Astrocyte (in vitro differentiated cells and primary cell): ENCODE measurements at regions not wholly inside any gene's neighbourhood (a gene's known extent, or its start where the extent isn't known, plus 50 kb on each side); places are given as distances from the start of the nearest gene placed in this dataset.

Experiments
- EZH2 ChIP-seq: IDR thresholded peaks from 2 replicates; pipeline ENCODE4 v1.6.1; 2012; ENCODE audit warnings: mild to moderate bottlenecking, low read length, inconsistent platforms; ENCODE audit not compliant: insufficient read depth
- TF ChIP-seq, protein P1 (sequence below): IDR thresholded peaks from 2 replicates; pipeline ENCODE4 v1.5.1; 2011; ENCODE audit warnings: low read depth, mild to moderate bottlenecking, inconsistent platforms, low read length, moderate library complexity; ENCODE audit not compliant: insufficient read depth

DNA sequence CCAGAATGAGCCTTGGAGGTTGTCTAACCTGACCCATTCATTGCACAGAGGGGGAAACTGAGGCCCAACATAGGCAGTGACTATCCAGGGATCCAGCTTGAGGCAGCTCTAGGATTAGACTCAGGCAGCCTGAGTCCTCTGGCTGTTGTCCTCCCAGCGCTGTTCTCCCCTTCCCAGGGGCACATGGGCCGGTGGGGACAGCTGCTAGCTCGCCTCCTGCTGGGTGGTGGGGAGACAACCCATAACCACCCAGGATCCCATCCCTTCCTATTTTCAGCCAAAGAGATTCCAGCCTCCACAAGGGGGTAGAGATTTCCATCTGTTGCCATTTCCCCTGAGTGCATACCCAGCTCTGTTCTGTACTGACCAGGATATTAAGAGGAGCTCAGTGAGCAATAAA, 145.1 kb upstream of the GPR26 start:
- TF ChIP-seq, protein P1, sequence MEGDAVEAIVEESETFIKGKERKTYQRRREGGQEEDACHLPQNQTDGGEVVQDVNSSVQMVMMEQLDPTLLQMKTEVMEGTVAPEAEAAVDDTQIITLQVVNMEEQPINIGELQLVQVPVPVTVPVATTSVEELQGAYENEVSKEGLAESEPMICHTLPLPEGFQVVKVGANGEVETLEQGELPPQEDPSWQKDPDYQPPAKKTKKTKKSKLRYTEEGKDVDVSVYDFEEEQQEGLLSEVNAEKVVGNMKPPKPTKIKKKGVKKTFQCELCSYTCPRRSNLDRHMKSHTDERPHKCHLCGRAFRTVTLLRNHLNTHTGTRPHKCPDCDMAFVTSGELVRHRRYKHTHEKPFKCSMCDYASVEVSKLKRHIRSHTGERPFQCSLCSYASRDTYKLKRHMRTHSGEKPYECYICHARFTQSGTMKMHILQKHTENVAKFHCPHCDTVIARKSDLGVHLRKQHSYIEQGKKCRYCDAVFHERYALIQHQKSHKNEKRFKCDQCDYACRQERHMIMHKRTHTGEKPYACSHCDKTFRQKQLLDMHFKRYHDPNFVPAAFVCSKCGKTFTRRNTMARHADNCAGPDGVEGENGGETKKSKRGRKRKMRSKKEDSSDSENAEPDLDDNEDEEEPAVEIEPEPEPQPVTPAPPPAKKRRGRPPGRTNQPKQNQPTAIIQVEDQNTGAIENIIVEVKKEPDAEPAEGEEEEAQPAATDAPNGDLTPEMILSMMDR = no peak
- no peak for TF ChIP-seq EZH2
